B cell (primary cell): ENCODE measurements at regions not wholly inside any gene's neighbourhood (a gene's known extent, or its start where the extent isn't known, plus 50 kb on each side); places are given as distances from the start of the nearest gene placed in this dataset.
"Not testable (repeated sequence)": the region's sequence is repeated elsewhere in the genome, so short reads cannot be mapped to it uniquely, and the experiment has no call there.

Experiments
- ATAC-seq: fragments of 200-7000 bp; cut with Tn5 transposase; one replicate; pipeline ENCODE4 v1.10.0; 2021; ENCODE audit warnings: low read depth, mild to moderate bottlenecking, moderate number of reproducible peaks, moderate library complexity
- CTCF ChIA-PET: fragments of 350-600 bp; sonication (Branson Sonifier 250); formaldehyde crosslinking; loops from one replicate; lab custom pipeline; 2021; ENCODE audit warnings: antibody characterized with exemption, inconsistent platforms; lab: Charles Lee
- POLR2A ChIA-PET: fragments of 350-600 bp; sonication (Branson Sonifier 250); formaldehyde crosslinking; loops from one replicate; lab custom pipeline; 2021; ENCODE audit warnings: antibody characterized with exemption; lab: Charles Lee
- DNase-seq: peaks from one replicate; pipeline ENCODE4 v3.0.0; 2013
- H2AFZ ChIP-seq: 2 replicates; pipeline ENCODE4 v1.6.1; 2012; ENCODE audit warnings: mild to moderate bottlenecking, low read depth, low read length; ENCODE audit not compliant: insufficient read depth, poor library complexity, severe bottlenecking
- H3K27ac ChIP-seq, 2 donors: 1 replicate in 1 of 2; 2 replicates in 1 of 2; pipeline ENCODE4 v1.5.1; 2012 to 2013; ENCODE audit warnings: low read length in 2 of 2, mild to moderate bottlenecking in 2 of 2, moderate library complexity in 1 of 2
- H3K27me3 ChIP-seq, 4 experiments: fragments of 200-600 bp in 1 of 4; sonication (generic) in 1 of 4; replicated peaks in 1 of 4; 1 replicate in 2 of 4; 2 replicates in 2 of 4; pipeline versions ENCODE4 v1.6.1 to v1.7.0; 2013 to 2016; ENCODE audit warnings: low read length in 3 of 4, mild to moderate bottlenecking in 2 of 4, mixed read lengths in 1 of 4, moderate library complexity in 1 of 4; ENCODE audit not compliant: insufficient read depth in 4 of 4, control insufficient read depth in 3 of 4; ENCODE audit errors: control extremely low read depth in 1 of 4
- H3K36me3 ChIP-seq, 2 experiments: replicated peaks in 1 of 2; 1 replicate in 1 of 2; 2 replicates in 1 of 2; pipeline versions ENCODE4 v1.6.1 to v1.7.1; 2013; ENCODE audit warnings: low read length in 1 of 2; ENCODE audit not compliant: insufficient read depth in 2 of 2, control insufficient read depth in 1 of 2; ENCODE audit errors: control extremely low read depth in 1 of 2, extremely low read depth in 1 of 2
- H3K4me1 ChIP-seq, 2 donors: fragments of 200-600 bp in 1 of 2; sonication (generic) in 1 of 2; 1 replicate in 1 of 2; 2 replicates in 1 of 2; pipeline versions ENCODE4 v1.5.1 to v1.6.1; 2013 to 2017; ENCODE audit warnings: low read length in 2 of 2; ENCODE audit not compliant: control insufficient read depth in 2 of 2, insufficient read depth in 2 of 2
- H3K4me2 ChIP-seq: replicated peaks from 2 replicates; pipeline ENCODE3; 2012; ENCODE audit warnings: mild to moderate bottlenecking, low read depth, low read length; ENCODE audit not compliant: poor library complexity, severe bottlenecking
- H3K4me3 ChIP-seq, 5 experiments: fragments of 200-600 bp in 1 of 5; sonication (generic) in 1 of 5; 1 replicate in 3 of 5; 2 replicates in 2 of 5; pipeline versions ENCODE4 v1.5.1 to v1.7.0; 2011 to 2016; ENCODE audit warnings: low read length in 4 of 5, mild to moderate bottlenecking in 4 of 5, low read depth in 2 of 5, control low read depth in 1 of 5, moderate library complexity in 1 of 5; ENCODE audit not compliant: insufficient read depth in 1 of 5; ENCODE audit errors: control extremely low read depth in 1 of 5, extremely low read depth in 1 of 5
- H3K79me2 ChIP-seq: fragments of 200-600 bp; sonication (generic); one replicate; pipeline ENCODE4 v1.6.0; 2016; ENCODE audit warnings: low read length; ENCODE audit not compliant: control insufficient read depth, insufficient read depth
- H3K9ac ChIP-seq: fragments of 200-600 bp; sonication (generic); 2 replicates; pipeline ENCODE4 v1.6.1; 2017; ENCODE audit warnings: mild to moderate bottlenecking, low read length, moderate library complexity
- H3K9me3 ChIP-seq, 3 donors: one replicate each; pipeline versions ENCODE4 v1.6.1 to v1.7.1; 2013; ENCODE audit warnings: low read length in 2 of 3; ENCODE audit not compliant: control insufficient read depth in 2 of 3, insufficient read depth in 1 of 3; ENCODE audit errors: control extremely low read depth in 1 of 3
- H4K20me1 ChIP-seq: 2 replicates; pipeline ENCODE4 v1.6.0; 2012; ENCODE audit warnings: mild to moderate bottlenecking, low read length; ENCODE audit not compliant: insufficient read depth, control insufficient read depth, poor library complexity, severe bottlenecking
- H3K27ac Mint-ChIP-seq: one replicate; pipeline ENCODE4 v1.8.0; 2021; ENCODE audit warnings: mixed read lengths
- H3K27me3 Mint-ChIP-seq: one replicate; pipeline ENCODE4 v1.8.0; 2021; ENCODE audit warnings: mixed read lengths
- H3K4me1 Mint-ChIP-seq: one replicate; pipeline ENCODE4 v1.8.0; 2021; ENCODE audit warnings: mixed read lengths
- H3K4me3 Mint-ChIP-seq: one replicate; pipeline ENCODE4 v1.8.0; 2021; ENCODE audit warnings: mixed read lengths
- H3K9me3 Mint-ChIP-seq: one replicate; pipeline ENCODE4 v1.8.0; 2022; ENCODE audit warnings: mixed read lengths; ENCODE audit not compliant: insufficient read depth
- EZH2 ChIP-seq: IDR thresholded peaks from 2 replicates; pipeline ENCODE4 v1.6.1; 2012; ENCODE audit warnings: borderline replicate concordance, low read depth, mild to moderate bottlenecking, moderate library complexity, low read length; ENCODE audit not compliant: insufficient read depth, poor library complexity, severe bottlenecking
- WGBS: methylation state at CpG from one replicate; pipeline ENCODE4 v1.1.5; 2013; ENCODE audit warnings: missing lambda C conversion rate; ENCODE audit not compliant: insufficient coverage; 5-methylcytosine and 5-hydroxymethylcytosine counted together
- intact Hi-C: fragments of 100-400 bp; cut with micrococcal nuclease; formaldehyde crosslinking; loops from one replicate; pipeline ENCODE4 v1.10.0; 2022
- TF ChIP-seq, protein P1 (sequence below): fragments of 200-600 bp; IDR thresholded peaks from one replicate; pipeline ENCODE4 v1.8.0; 2022; ENCODE audit warnings: antibody characterized with exemption, mild to moderate bottlenecking

DNA sequence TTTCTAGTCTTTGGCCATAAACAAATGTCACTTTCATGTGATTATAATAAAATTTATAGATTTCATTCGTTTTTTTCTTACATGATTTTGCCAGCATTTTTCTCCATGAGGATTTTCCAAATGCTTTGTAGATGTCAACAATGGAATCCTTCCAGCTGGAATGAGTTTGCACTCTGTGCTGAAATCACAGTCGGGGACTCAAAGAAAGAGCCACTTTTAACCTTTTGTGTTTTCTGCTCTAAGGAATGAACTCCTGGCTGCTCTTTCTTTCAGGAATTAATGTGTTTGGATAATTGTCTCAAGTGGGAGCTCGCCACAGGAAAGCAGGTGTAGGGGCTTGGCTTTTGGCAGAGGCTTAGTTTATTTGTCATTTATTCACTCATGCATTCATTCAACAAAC, 372.3 kb upstream of the SALL1 start:
- H3K27ac Mint-ChIP-seq, result no peak overlapping the region
- H3K4me3 ChIP-seq, result no peak overlapping the region
- intact Hi-C loops, result no loop called here
- POLR2A ChIA-PET, result no interaction called here
- H3K27me3 ChIP-seq, result no peaks in the 10 kb centered on the region
- no peaks in the 10 kb centered on the region for H3K4me1 Mint-ChIP-seq
- H3K79me2 ChIP-seq, result no peaks in the 10 kb centered on the region
- H3K27me3 Mint-ChIP-seq, result no peaks in the 10 kb centered on the region
- H3K9me3 ChIP-seq, result peaks cover 0 to 8% (median 0%) of the 10 kb centered on the region in 3 donors
- no peak overlapping the region for H3K9ac ChIP-seq
- CTCF ChIA-PET, result no interaction called here
- no peaks in the 10 kb centered on the region for H3K36me3 ChIP-seq
- no peak overlapping the region for H3K27ac ChIP-seq
- DNase-seq (no peak), ATAC-seq (no peak)
- no peak overlapping the region for H3K4me2 ChIP-seq
- H4K20me1 ChIP-seq, result no peaks in the 10 kb centered on the region
- H3K9me3 Mint-ChIP-seq, result peaks cover 4% of the 10 kb centered on the region
- 86% methylated on average over 1 of the region's 3 CpGs for WGBS
- no peaks in the 10 kb centered on the region for H3K4me1 ChIP-seq
- H2AFZ ChIP-seq, result no peak overlapping the region
- no peak overlapping the region for H3K4me3 Mint-ChIP-seq
- TF ChIP-seq EZH2, result no peak
- TF ChIP-seq, protein P1, sequence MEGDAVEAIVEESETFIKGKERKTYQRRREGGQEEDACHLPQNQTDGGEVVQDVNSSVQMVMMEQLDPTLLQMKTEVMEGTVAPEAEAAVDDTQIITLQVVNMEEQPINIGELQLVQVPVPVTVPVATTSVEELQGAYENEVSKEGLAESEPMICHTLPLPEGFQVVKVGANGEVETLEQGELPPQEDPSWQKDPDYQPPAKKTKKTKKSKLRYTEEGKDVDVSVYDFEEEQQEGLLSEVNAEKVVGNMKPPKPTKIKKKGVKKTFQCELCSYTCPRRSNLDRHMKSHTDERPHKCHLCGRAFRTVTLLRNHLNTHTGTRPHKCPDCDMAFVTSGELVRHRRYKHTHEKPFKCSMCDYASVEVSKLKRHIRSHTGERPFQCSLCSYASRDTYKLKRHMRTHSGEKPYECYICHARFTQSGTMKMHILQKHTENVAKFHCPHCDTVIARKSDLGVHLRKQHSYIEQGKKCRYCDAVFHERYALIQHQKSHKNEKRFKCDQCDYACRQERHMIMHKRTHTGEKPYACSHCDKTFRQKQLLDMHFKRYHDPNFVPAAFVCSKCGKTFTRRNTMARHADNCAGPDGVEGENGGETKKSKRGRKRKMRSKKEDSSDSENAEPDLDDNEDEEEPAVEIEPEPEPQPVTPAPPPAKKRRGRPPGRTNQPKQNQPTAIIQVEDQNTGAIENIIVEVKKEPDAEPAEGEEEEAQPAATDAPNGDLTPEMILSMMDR, result no peak

DNA sequence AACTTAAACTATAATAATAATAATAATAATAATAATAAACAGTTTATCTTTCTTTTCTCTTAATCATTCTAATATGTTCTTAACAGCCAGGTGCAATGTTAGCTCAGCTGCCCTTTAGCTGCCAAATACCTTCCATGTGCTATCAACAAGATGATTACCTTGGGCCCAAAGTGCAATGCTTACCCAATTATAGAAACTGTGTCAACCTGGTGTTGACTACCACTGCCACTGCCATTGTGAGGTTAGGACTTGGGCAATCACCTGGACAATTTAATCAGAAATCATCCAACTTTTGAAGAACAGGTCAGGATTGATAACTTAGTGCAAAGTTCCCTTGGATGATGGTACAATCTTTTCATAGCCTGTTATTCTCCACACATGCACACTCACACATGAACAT, 371.8 kb upstream of the SALL1 start:
- CTCF ChIA-PET, result no interaction called here

DNA sequence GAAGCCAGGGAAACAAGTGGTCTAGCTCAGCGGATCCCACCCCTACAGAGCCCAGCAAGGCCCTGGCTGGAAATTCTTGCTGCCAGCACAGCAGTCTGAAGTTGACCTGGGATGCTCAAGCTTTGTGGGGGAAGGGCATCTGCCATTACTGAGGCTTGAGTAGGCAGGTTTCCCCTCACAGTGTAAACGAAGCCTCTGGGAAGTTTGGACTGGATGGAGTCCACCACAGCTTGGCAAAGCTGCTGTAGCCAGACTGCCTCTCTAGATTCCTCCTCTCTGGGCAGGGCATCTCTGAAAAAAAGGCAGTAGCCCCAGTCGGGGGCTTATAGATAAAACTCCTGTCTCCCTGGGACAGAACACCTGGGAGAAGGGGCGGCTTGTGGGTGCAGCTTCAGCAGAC, 365.9 kb upstream of the SALL1 start:
- intact Hi-C loops, H3K9me3 ChIP-seq, H3K27ac Mint-ChIP-seq, H3K9me3 Mint-ChIP-seq, H3K27me3 Mint-ChIP-seq, DNase-seq, H3K4me1 ChIP-seq, CTCF ChIA-PET, H3K9ac ChIP-seq, H3K4me3 ChIP-seq, H3K4me3 Mint-ChIP-seq, POLR2A ChIA-PET, ATAC-seq, H4K20me1 ChIP-seq, H3K36me3 ChIP-seq, H3K79me2 ChIP-seq, H2AFZ ChIP-seq, H3K27me3 ChIP-seq, H3K27ac ChIP-seq, H3K4me2 ChIP-seq, H3K4me1 Mint-ChIP-seq: not testable (repeated sequence)
- 85% methylated on average over 4 of the region's 4 CpGs for WGBS

More for the DNA sequence above, 371.8 kb upstream of the SALL1 start:
- H2AFZ ChIP-seq, result no peak overlapping the region
- ATAC-seq, result no peak
- POLR2A ChIA-PET, result no interaction called here
- Mint-ChIP-seq H3K4me3 (no peak overlapping the region), H3K4me1 (no peaks in the 10 kb centered on the region), H3K27me3 (no peaks in the 10 kb centered on the region), H3K9me3 (peaks cover under 1% of the 10 kb centered on the region), H3K27ac (no peak overlapping the region)
- no peak for DNase-seq
- H3K79me2 ChIP-seq, result no peaks in the 10 kb centered on the region
- H3K4me3 ChIP-seq, result no peak overlapping the region
- H3K9ac ChIP-seq, result no peak overlapping the region
- intact Hi-C loops, result no loop called here
- no peaks in the 10 kb centered on the region for H4K20me1 ChIP-seq
- H3K4me2 ChIP-seq, result no peak overlapping the region
- peaks cover 0 to 8% (median 0%) of the 10 kb centered on the region in 3 donors for H3K9me3 ChIP-seq
- H3K27me3 ChIP-seq, result no peaks in the 10 kb centered on the region
- no peak for TF ChIP-seq EZH2
- TF ChIP-seq, protein P1, result no peak
- H3K36me3 ChIP-seq, result no peaks in the 10 kb centered on the region
- no peaks in the 10 kb centered on the region for H3K4me1 ChIP-seq
- H3K27ac ChIP-seq, result no peak overlapping the region
